IMR-90 (cell line): ENCODE measurements at regions not wholly inside any gene's neighbourhood (a gene's known extent, or its start where the extent isn't known, plus 50 kb on each side); places are given as distances from the start of the nearest gene placed in this dataset.

Source experiments
- ATAC-seq: fragments of 200-7000 bp; cut with Tn5 transposase; 2 replicates; pipeline ENCODE4 v1.9.1; 2020; ENCODE audit warnings: low read depth, mild to moderate bottlenecking, moderate library complexity
- BruUV-seq: library from RNA; stranded (reverse); fragments of 400-500 nt; replicated peaks from 2 replicates; lab custom pipeline; 2021; lab: Mats Ljungman, UMichigan
- CTCF ChIA-PET: fragments of 300-600 bp; formaldehyde crosslinking; extraction: SDS; loops from one replicate; lab custom pipeline; 2021; ENCODE audit warnings: antibody characterized with exemption; lab: Yijun Ruan, JAX
- POLR2A ChIA-PET: fragments of 300-600 bp; sonication (Branson Sonifier 250); formaldehyde crosslinking; loops from one replicate; lab custom pipeline; 2022; ENCODE audit warnings: antibody characterized with exemption; ENCODE audit not compliant: unreplicated experiment; lab: Charles Lee
- DNase-seq: peaks from one replicate; pipeline ENCODE4 v3.0.0; 2013
- H2AFZ ChIP-seq: replicated peaks from 2 replicates; pipeline ENCODE3; 2013; ENCODE audit warnings: low read length, mild to moderate bottlenecking; ENCODE audit not compliant: poor library complexity
- H2AK5ac ChIP-seq: 2 replicates; pipeline ENCODE4 v1.6.1; 2013; ENCODE audit warnings: low read depth, low read length, inconsistent platforms
- H2AK9ac ChIP-seq: replicated peaks from 2 replicates; pipeline ENCODE3; 2013; ENCODE audit warnings: mild to moderate bottlenecking, low read depth, low read length, moderate library complexity; ENCODE audit not compliant: poor library complexity
- H2BK120ac ChIP-seq: 2 replicates; pipeline ENCODE4 v1.6.1; 2013; ENCODE audit warnings: low read depth, low read length, inconsistent platforms
- H2BK15ac ChIP-seq: 3 replicates; pipeline ENCODE4 v1.6.1; 2013; ENCODE audit warnings: low read depth, low read length, inconsistent platforms
- H2BK20ac ChIP-seq: 2 replicates; pipeline ENCODE4 v1.6.1; 2013; ENCODE audit warnings: low read depth, mild to moderate bottlenecking, inconsistent platforms, low read length, moderate library complexity
- H2BK5ac ChIP-seq: 2 replicates; pipeline ENCODE4 v1.6.1; 2013; ENCODE audit warnings: mild to moderate bottlenecking, low read depth, low read length, inconsistent platforms; ENCODE audit not compliant: poor library complexity, severe bottlenecking
- H3K14ac ChIP-seq: replicated peaks from 2 replicates; pipeline ENCODE4 v1.6.1; 2013; ENCODE audit warnings: low read depth, low read length, inconsistent platforms
- H3K18ac ChIP-seq: 2 replicates; pipeline ENCODE4 v1.6.1; 2013; ENCODE audit warnings: low read depth, low read length, control low read depth
- H3K23ac ChIP-seq: 2 replicates; pipeline ENCODE4 v1.6.1; 2013; ENCODE audit warnings: low read depth, low read length, inconsistent platforms
- H3K27ac ChIP-seq: 2 replicates; pipeline ENCODE4 v1.5.1; 2013; ENCODE audit warnings: mild to moderate bottlenecking, control low read depth, low read length; ENCODE audit not compliant: insufficient read depth
- H3K27me3 ChIP-seq: 2 replicates; pipeline ENCODE4 v1.6.1; 2013; ENCODE audit warnings: low read length; ENCODE audit not compliant: control insufficient read depth, insufficient read depth
- H3K36me3 ChIP-seq: 2 replicates; pipeline ENCODE4 v1.6.1; 2013; ENCODE audit warnings: low read length, mixed read lengths; ENCODE audit not compliant: control insufficient read depth, insufficient read depth
- H3K4ac ChIP-seq: 2 replicates; pipeline ENCODE4 v1.6.1; 2013; ENCODE audit warnings: low read depth, low read length, inconsistent platforms
- H3K4me1 ChIP-seq: 2 replicates; pipeline ENCODE4 v1.6.1; 2013; ENCODE audit warnings: low read length, mixed read lengths; ENCODE audit not compliant: control insufficient read depth, insufficient read depth
- H3K4me2 ChIP-seq: 2 replicates; pipeline ENCODE4 v1.6.1; 2013; ENCODE audit warnings: low read depth, mild to moderate bottlenecking, control low read depth, low read length, moderate library complexity
- H3K4me3 ChIP-seq: 2 replicates; pipeline ENCODE4 v1.5.1; 2013; ENCODE audit warnings: low read depth, mild to moderate bottlenecking, control low read depth, low read length, moderate library complexity; ENCODE audit not compliant: insufficient read depth
- H3K56ac ChIP-seq: 2 replicates; pipeline ENCODE4 v1.6.1; 2013; ENCODE audit warnings: low read length, inconsistent platforms; ENCODE audit not compliant: insufficient read depth; ENCODE audit errors: extremely low read depth
- H3K79me1 ChIP-seq, 2 experiments: 2 replicates each; pipeline ENCODE4 v1.6.1; 2013; ENCODE audit warnings: low read length in 2 of 2, inconsistent platforms in 1 of 2, low read depth in 1 of 2
- H3K9ac ChIP-seq: 2 replicates; pipeline ENCODE4 v1.6.1; 2013; ENCODE audit warnings: low read depth, low read length, control low read depth
- H3K9me1 ChIP-seq: 2 replicates; pipeline ENCODE4 v1.6.1; 2013; ENCODE audit warnings: low read length, inconsistent platforms; ENCODE audit not compliant: insufficient read depth
- H3K9me3 ChIP-seq: 2 replicates; pipeline ENCODE4 v1.6.1; 2013; ENCODE audit warnings: low read length; ENCODE audit not compliant: control insufficient read depth, insufficient read depth
- H4K20me1 ChIP-seq: 2 replicates; pipeline ENCODE4 v1.6.1; 2013; ENCODE audit warnings: low read length, inconsistent platforms; ENCODE audit not compliant: insufficient read depth
- H4K5ac ChIP-seq: 2 replicates; pipeline ENCODE4 v1.6.1; 2013; ENCODE audit warnings: mild to moderate bottlenecking, low read depth, low read length, control low read depth
- H4K8ac ChIP-seq, 2 experiments: 2 replicates each; pipeline ENCODE4 v1.6.1; 2013; ENCODE audit warnings: low read depth in 2 of 2, low read length in 2 of 2, control low read depth in 1 of 2, inconsistent platforms in 1 of 2
- H4K91ac ChIP-seq: 2 replicates; pipeline ENCODE4 v1.6.1; 2013; ENCODE audit warnings: low read depth, low read length, inconsistent platforms; ENCODE audit not compliant: insufficient read depth
- BHLHE40 ChIP-seq: fragments of 150-350 bp; IDR thresholded peaks from 2 replicates; pipeline ENCODE4 v1.6.1; 2016; ENCODE audit warnings: mild to moderate bottlenecking, low read depth, low read length
- CEBPB ChIP-seq: IDR thresholded peaks from 2 replicates; pipeline ENCODE4 v1.6.1; 2012; ENCODE audit warnings: low read depth, low read length, improper control_type of control experiment
- CHD1 ChIP-seq: IDR thresholded peaks from 2 replicates; pipeline ENCODE4 v1.6.1; 2012; ENCODE audit warnings: low read depth, low read length, improper control_type of control experiment
- FOS ChIP-seq: fragments of 150-350 bp; IDR thresholded peaks from 2 replicates; pipeline ENCODE4 v1.6.1; 2016; ENCODE audit warnings: low read depth, low read length
- MAFK ChIP-seq: IDR thresholded peaks from 2 replicates; pipeline ENCODE4 v1.6.1; 2012; ENCODE audit warnings: low read depth, low read length, improper control_type of control experiment
- MAZ ChIP-seq: IDR thresholded peaks from 2 replicates; pipeline ENCODE4 v1.6.1; 2012; ENCODE audit warnings: low read depth, mild to moderate bottlenecking, low read length, improper control_type of control experiment, moderate library complexity, borderline replicate concordance
- MXI1 ChIP-seq: IDR thresholded peaks from 2 replicates; pipeline ENCODE4 v1.6.1; 2012; ENCODE audit warnings: low read depth, mild to moderate bottlenecking, low read length, moderate library complexity, borderline replicate concordance
- NFE2L2 ChIP-seq: fragments of 150-350 bp; IDR thresholded peaks from 2 replicates; pipeline ENCODE4 v1.6.1; 2016; ENCODE audit warnings: low read depth, mild to moderate bottlenecking, low read length
- POLR2A ChIP-seq: IDR thresholded peaks from 2 replicates; pipeline ENCODE4 v1.6.1; 2012; ENCODE audit warnings: mild to moderate bottlenecking, low read depth, low read length
- RAD21 ChIP-seq: IDR thresholded peaks from 2 replicates; pipeline ENCODE4 v1.6.1; 2012; ENCODE audit warnings: low read length, improper control_type of control experiment
- RCOR1 ChIP-seq: IDR thresholded peaks from 2 replicates; pipeline ENCODE4 v1.6.1; 2012; ENCODE audit warnings: mild to moderate bottlenecking, low read length, improper control_type of control experiment; ENCODE audit not compliant: insufficient replicate concordance
- USF2 ChIP-seq: fragments of 150-350 bp; IDR thresholded peaks from 2 replicates; pipeline ENCODE4 v1.6.1; 2017; ENCODE audit warnings: mild to moderate bottlenecking, antibody characterized with exemption, low read length, low read depth
- dilution Hi-C: fragments of 300-500 bp; cut with HindIII; formaldehyde crosslinking; loops from one replicate; pipeline ENCODE4 v1.14.3; 2018; ENCODE audit warnings: low sequenced_read_pairs; ENCODE audit not compliant: unreplicated experiment
- in situ Hi-C: fragments of 300-500 bp; cut with MboI; formaldehyde crosslinking; loops from 3 replicates; pipeline ENCODE4 v1.14.3; 2019; ENCODE audit warnings: low sequenced_read_pairs, inconsistent platforms, mixed read lengths
- intact Hi-C: fragments of 100-400 bp; cut with micrococcal nuclease; formaldehyde crosslinking; loops from 2 replicates; pipeline ENCODE4 v1.10.0; 2022

DNA sequence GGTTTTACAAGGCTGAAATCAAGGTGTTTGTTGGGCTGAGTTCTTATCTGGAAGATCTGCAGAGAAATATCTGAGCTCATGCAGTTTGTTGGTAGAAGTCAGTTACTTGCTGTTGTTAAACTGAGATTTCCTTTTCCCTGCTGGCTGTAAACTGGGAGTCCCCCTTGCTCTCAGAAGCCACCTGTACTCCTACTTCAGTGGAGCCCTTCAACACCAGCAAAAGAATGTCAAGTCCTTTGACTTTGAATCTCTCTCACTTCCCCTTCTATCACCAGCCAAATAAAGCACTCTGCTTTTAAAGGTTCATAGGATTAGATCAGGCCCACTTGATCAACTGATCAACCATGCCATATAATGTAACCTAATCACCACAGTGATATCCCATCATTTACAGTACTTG, 252.2 kb upstream of the CDH7 start:
- no peak overlapping the region for H3K23ac ChIP-seq
- no peak overlapping the region for H3K56ac ChIP-seq
- H3K14ac ChIP-seq, result no peak overlapping the region
- ChIA-PET POLR2A (no interaction called here), CTCF (no interaction called here)
- BruUV-seq, result no TSS peak
- no peak overlapping the region for H2BK20ac ChIP-seq
- no peak overlapping the region for H3K4me2 ChIP-seq
- no peaks in the 10 kb centered on the region for H4K20me1 ChIP-seq
- H3K18ac ChIP-seq, result no peak overlapping the region
- in situ Hi-C loops (no loop called here), intact Hi-C loops (no loop called here), dilution Hi-C loops (no loop called here)
- H3K79me1 ChIP-seq, result no peaks in the 10 kb centered on the region
- H2BK5ac ChIP-seq, result no peak overlapping the region
- no peak overlapping the region for H4K5ac ChIP-seq
- no peak overlapping the region for H4K91ac ChIP-seq
- no peak overlapping the region for H2AK9ac ChIP-seq
- no peaks in the 10 kb centered on the region for H3K9me1 ChIP-seq
- no peaks in the 10 kb centered on the region for H3K36me3 ChIP-seq
- no peak overlapping the region for H3K4ac ChIP-seq
- ATAC-seq (no peak), DNase-seq (no peak)
- H3K4me3 ChIP-seq, result no peak overlapping the region
- H4K8ac ChIP-seq, result no peak overlapping the region
- no peak overlapping the region for H2AFZ ChIP-seq
- no peak overlapping the region for H2BK15ac ChIP-seq
- H3K27me3 ChIP-seq, result no peaks in the 10 kb centered on the region
- H2BK120ac ChIP-seq, result no peak overlapping the region
- no peaks in the 10 kb centered on the region for H3K4me1 ChIP-seq
- H3K9me3 ChIP-seq, result peaks cover 3% of the 10 kb centered on the region; the same call in 1 of the 2 replicates
- no peak overlapping the region for H3K27ac ChIP-seq
- H2AK5ac ChIP-seq, result no peak overlapping the region
- H3K9ac ChIP-seq, result no peak overlapping the region
- TF ChIP-seq RCOR1 (no peak), NFE2L2 (no peak), MXI1 (no peak), USF2 (no peak), FOS (no peak), BHLHE40 (no peak), MAFK (no peak), CEBPB (no peak), MAZ (no peak), RAD21 (no peak), CHD1 (no peak), POLR2A (no peak)
